ENCODE measurements at regions not wholly inside any gene's neighbourhood (a gene's known extent, or its start where the extent isn't known, plus 50 kb on each side); places are given as distances from the start of the nearest gene placed in this dataset.

DNA sequence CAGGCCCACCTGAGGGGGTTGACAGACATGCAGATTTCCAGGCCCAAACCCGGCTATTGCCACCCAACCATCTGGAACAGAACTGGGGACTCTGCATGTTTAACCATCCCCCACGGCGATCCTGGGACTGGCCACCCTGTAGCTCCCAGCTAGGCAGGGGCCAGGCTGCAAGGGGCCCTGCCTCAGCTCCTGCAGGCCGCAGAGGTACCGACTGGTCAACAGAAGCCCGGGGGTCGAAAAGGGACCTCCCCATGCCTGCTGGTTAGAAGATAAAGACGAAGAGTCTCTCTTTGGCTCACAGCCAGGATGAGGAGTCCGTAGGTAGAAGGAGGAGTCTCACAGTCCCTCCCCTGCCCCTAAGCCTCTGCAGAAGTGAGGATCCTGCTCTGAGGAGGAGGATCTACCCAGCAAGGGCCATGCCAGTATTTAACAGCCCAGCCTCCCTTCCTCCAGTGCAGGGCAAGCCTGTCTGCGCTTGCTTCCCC is 223.4 kb upstream of the TNRC6C start:
- TF ChIP-seq, protein P1, sequence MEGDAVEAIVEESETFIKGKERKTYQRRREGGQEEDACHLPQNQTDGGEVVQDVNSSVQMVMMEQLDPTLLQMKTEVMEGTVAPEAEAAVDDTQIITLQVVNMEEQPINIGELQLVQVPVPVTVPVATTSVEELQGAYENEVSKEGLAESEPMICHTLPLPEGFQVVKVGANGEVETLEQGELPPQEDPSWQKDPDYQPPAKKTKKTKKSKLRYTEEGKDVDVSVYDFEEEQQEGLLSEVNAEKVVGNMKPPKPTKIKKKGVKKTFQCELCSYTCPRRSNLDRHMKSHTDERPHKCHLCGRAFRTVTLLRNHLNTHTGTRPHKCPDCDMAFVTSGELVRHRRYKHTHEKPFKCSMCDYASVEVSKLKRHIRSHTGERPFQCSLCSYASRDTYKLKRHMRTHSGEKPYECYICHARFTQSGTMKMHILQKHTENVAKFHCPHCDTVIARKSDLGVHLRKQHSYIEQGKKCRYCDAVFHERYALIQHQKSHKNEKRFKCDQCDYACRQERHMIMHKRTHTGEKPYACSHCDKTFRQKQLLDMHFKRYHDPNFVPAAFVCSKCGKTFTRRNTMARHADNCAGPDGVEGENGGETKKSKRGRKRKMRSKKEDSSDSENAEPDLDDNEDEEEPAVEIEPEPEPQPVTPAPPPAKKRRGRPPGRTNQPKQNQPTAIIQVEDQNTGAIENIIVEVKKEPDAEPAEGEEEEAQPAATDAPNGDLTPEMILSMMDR (conservative IDR thresholded peaks at IDR 0.05 in 1 of 2, IDR thresholded peaks at IDR 0.05 in 1 of 2; ENCODE audit: low read depth in 1 of 2, low read length in 2 of 2) = no peak
- TF ChIP-seq EZH2 (IDR thresholded peaks at IDR 0.05; ENCODE audit: low read length, missing control alignments) = no peak
- H3K36me3 ChIP-seq (ENCODE audit: control insufficient read depth, insufficient read depth, low read length) = no peaks in the 10 kb centered on the region
- H3K9me3 ChIP-seq (ENCODE audit: control insufficient read depth, insufficient read depth, low read depth, low read length) = no peaks in the 10 kb centered on the region
- H3K4me3 ChIP-seq (replicated peaks in 1 of 4; ENCODE audit: control extremely low read depth in 1 of 4, insufficient read depth in 1 of 4, low read depth in 3 of 4, low read length in 4 of 4) = no peak overlapping the region
- H3K4me1 ChIP-seq (ENCODE audit: control insufficient read depth, extremely low read depth, insufficient read depth, low read length) = no peaks in the 10 kb centered on the region
- no peak overlapping the region for H3K27ac ChIP-seq (ENCODE audit: insufficient read depth, low read length)
- H3K9ac ChIP-seq (ENCODE audit: insufficient read depth, low read length) = no peak overlapping the region
- peak in 1 of 2 donors; percentile 20 for DNase-seq (ENCODE audit: low read depth in 2 of 2)
- H2AFZ ChIP-seq (ENCODE audit: low read length) = no peak overlapping the region
- H3K79me2 ChIP-seq (ENCODE audit: control insufficient read depth, insufficient read depth, low read length) = no peaks in the 10 kb centered on the region
- H4K20me1 ChIP-seq (ENCODE audit: control insufficient read depth, extremely low read depth, insufficient read depth, low read length) = no peaks in the 10 kb centered on the region
- H3K4me2 ChIP-seq (ENCODE audit: extremely low read depth, insufficient read depth, low read length) = no peak overlapping the region
- peaks cover 11% of the 10 kb centered on the region for H3K27me3 ChIP-seq (ENCODE audit: control insufficient read depth, insufficient read depth, low read length)

DNA sequence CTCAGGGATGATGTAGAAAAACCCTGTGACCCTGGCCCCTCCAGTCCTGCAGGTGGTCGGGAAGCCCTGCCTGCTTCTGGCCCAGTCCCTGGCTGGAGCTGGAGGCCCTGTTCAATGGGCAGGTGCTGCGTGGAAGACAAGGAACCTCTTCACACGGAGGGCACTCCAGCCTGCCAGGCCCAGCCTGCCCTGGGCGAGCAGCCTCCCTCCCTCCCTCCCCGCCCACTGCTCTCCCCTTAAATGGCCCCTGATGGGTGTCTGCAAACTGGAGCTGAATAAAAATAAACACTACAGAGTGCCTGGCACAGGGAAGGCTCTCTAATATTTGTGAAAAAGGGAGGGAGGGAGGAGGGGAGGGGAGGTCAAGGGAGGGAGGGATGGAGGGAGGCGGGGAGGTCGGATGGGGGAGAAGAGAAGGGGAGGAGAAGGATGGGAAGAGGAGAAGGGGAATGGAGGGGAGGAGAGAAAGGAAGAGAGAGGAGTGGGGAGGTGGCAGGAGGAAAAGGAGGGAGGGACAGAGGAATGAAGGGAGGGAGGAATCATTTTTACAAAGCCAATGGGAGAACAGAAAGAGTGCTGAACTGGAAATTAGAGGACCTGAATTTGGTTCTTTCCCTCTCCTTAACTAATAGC is 222.8 kb upstream of the TNRC6C start:
- DNase-seq (ENCODE audit: low read depth in 2 of 2) = peak in 1 of 2 donors; percentile 73
- no peak overlapping the region for H3K4me2 ChIP-seq (ENCODE audit: extremely low read depth, insufficient read depth, low read length)

DNA sequence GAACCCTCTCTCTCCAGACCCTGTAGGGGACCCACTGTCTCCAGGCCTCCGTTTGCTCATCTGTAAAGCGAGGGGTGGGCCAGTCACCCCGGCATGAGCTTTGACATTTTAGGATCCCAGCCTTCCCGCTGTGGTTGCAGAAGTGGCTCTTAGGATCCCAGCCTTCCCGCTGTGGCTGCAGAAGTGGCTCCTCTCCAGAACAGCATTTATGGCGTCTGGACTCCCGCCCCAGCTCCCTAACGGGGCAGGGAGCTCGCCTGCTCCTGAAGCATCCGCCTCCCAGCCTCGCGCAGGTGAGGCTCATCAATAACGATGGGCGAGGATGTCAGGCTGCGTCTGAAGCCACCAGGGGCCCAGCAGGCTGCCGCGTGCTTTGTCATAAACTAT is 222.3 kb upstream of the TNRC6C start:
- H3K4me3 ChIP-seq (replicated peaks in 1 of 4; ENCODE audit: control extremely low read depth in 1 of 4, insufficient read depth in 1 of 4, low read depth in 3 of 4, low read length in 4 of 4) = no peak overlapping the region
- H3K36me3 ChIP-seq (ENCODE audit: control insufficient read depth, insufficient read depth, low read length) = no peaks in the 10 kb centered on the region
- H3K79me2 ChIP-seq (ENCODE audit: control insufficient read depth, insufficient read depth, low read length) = no peaks in the 10 kb centered on the region
- no peaks in the 10 kb centered on the region for H3K9me3 ChIP-seq (ENCODE audit: control insufficient read depth, insufficient read depth, low read depth, low read length)
- no peaks in the 10 kb centered on the region for H3K4me1 ChIP-seq (ENCODE audit: control insufficient read depth, extremely low read depth, insufficient read depth, low read length)
- H3K27ac ChIP-seq (ENCODE audit: insufficient read depth, low read length) = no peak overlapping the region
- no peak overlapping the region for H3K4me2 ChIP-seq (ENCODE audit: extremely low read depth, insufficient read depth, low read length)
- H3K9ac ChIP-seq (ENCODE audit: insufficient read depth, low read length) = no peak overlapping the region
- H3K27me3 ChIP-seq (ENCODE audit: control insufficient read depth, insufficient read depth, low read length) = peaks cover 11% of the 10 kb centered on the region
- H2AFZ ChIP-seq (ENCODE audit: low read length) = no peak overlapping the region
- TF ChIP-seq, protein P1 (conservative IDR thresholded peaks at IDR 0.05 in 1 of 2, IDR thresholded peaks at IDR 0.05 in 1 of 2; ENCODE audit: low read depth in 1 of 2, low read length in 2 of 2) = no peak
- no peak for TF ChIP-seq EZH2 (IDR thresholded peaks at IDR 0.05; ENCODE audit: low read length, missing control alignments)
- no peak for DNase-seq (ENCODE audit: low read depth in 2 of 2)
- H4K20me1 ChIP-seq (ENCODE audit: control insufficient read depth, extremely low read depth, insufficient read depth, low read length) = no peaks in the 10 kb centered on the region

More for the DNA sequence above, 222.8 kb upstream of the TNRC6C start:
- Histone ChIP-seq H3K9me3 (ENCODE audit: control insufficient read depth, insufficient read depth, low read depth, low read length) (no peaks in the 10 kb centered on the region), H3K4me1 (ENCODE audit: control insufficient read depth, extremely low read depth, insufficient read depth, low read length) (no peaks in the 10 kb centered on the region), H3K27me3 (ENCODE audit: control insufficient read depth, insufficient read depth, low read length) (peaks cover 11% of the 10 kb centered on the region), H3K27ac (ENCODE audit: insufficient read depth, low read length) (no peak overlapping the region), H3K36me3 (ENCODE audit: control insufficient read depth, insufficient read depth, low read length) (no peaks in the 10 kb centered on the region), H2AFZ (ENCODE audit: low read length) (no peak overlapping the region), H3K4me3 (replicated peaks in 1 of 4; ENCODE audit: control extremely low read depth in 1 of 4, insufficient read depth in 1 of 4, low read depth in 3 of 4, low read length in 4 of 4) (no peak overlapping the region), H3K79me2 (ENCODE audit: control insufficient read depth, insufficient read depth, low read length) (no peaks in the 10 kb centered on the region), H4K20me1 (ENCODE audit: control insufficient read depth, extremely low read depth, insufficient read depth, low read length) (no peaks in the 10 kb centered on the region), H3K9ac (ENCODE audit: insufficient read depth, low read length) (no peak overlapping the region)
- no peak for TF ChIP-seq EZH2 (IDR thresholded peaks at IDR 0.05; ENCODE audit: low read length, missing control alignments)
- TF ChIP-seq, protein P1 (conservative IDR thresholded peaks at IDR 0.05 in 1 of 2, IDR thresholded peaks at IDR 0.05 in 1 of 2; ENCODE audit: low read depth in 1 of 2, low read length in 2 of 2) = no peak
